Vagina (tissue), 2 donors: ENCODE measurements at regions not wholly inside any gene's neighbourhood (a gene's known extent, or its start where the extent isn't known, plus 50 kb on each side); places are given as distances from the start of the nearest gene placed in this dataset.

Source experiments
- CTCF ChIP-seq, 3 experiments: fragments of 450-650 bp in 2 of 3; fragments of 200-600 bp in 1 of 3; sonication (generic) in 1 of 3; IDR thresholded peaks; one replicate each; pipeline ENCODE4 v1.5.1; 2017 to 2019; ENCODE audit warnings: antibody characterized with exemption in 3 of 3, mild to moderate bottlenecking in 2 of 3, moderate library complexity in 2 of 3
- POLR2AphosphoS5 ChIP-seq, 2 donors: sonication (generic); formaldehyde crosslinking; IDR thresholded peaks; one replicate each; pipeline ENCODE4 v1.9.0; 2017; ENCODE audit warnings: antibody characterized with exemption in 2 of 2, mild to moderate bottlenecking in 2 of 2, low read depth in 1 of 2; ENCODE audit not compliant: insufficient read depth in 1 of 2

- no peak for TF ChIP-seq CTCF (IDR thresholded peaks at IDR 0.05)
- TF ChIP-seq POLR2AphosphoS5 (IDR thresholded peaks at IDR 0.05; ENCODE audit: insufficient read depth in 1 of 2, low read depth in 1 of 2), result no peak
Observed at GRCh38 chr21:33149181-33149580, 79.2 kb downstream of the OLIG1 start.
